H1 (cell line): ENCODE measurements at regions not wholly inside any gene's neighbourhood (a gene's known extent, or its start where the extent isn't known, plus 50 kb on each side); places are given as distances from the start of the nearest gene placed in this dataset.

Experiments
- CTCF ChIA-PET: fragments of 300-600 bp; sonication (Branson Sonifier 250); formaldehyde crosslinking; loops from one replicate; lab custom pipeline; 2021; ENCODE audit not compliant: partially characterized antibody; lab: Charles Lee
- POLR2A ChIA-PET: fragments of 300-600 bp; sonication (Branson Sonifier 250); formaldehyde crosslinking; loops from one replicate; lab custom pipeline; 2021; ENCODE audit warnings: inconsistent platforms; ENCODE audit not compliant: partially characterized antibody; lab: Charles Lee
- DNase-seq, 2 experiments: peaks; one replicate each; pipeline versions ENCODE4 v3.0.0 to v3.0.0-alpha.2; 2010 to 2022; ENCODE audit warnings: low spot score in 2 of 2, low read depth in 1 of 2, mixed read lengths in 1 of 2
- FAIRE-seq: peaks from 2 replicates; lab custom pipeline; 2011; peaks lifted over from hg19 to GRCh38; lab: Jason Lieb, UNC
- H2AFZ ChIP-seq: 2 replicates; pipeline ENCODE4 v1.8.1; 2012; ENCODE audit warnings: low read length, inconsistent platforms
- H2AK5ac ChIP-seq: 2 replicates; pipeline ENCODE4 v1.6.1; 2013; ENCODE audit warnings: low read depth, low read length
- H2BK120ac ChIP-seq: replicated peaks from 2 replicates; pipeline ENCODE3; 2013; ENCODE audit warnings: low read depth, low read length, inconsistent platforms
- H2BK12ac ChIP-seq: 2 replicates; pipeline ENCODE4 v1.6.1; 2013; ENCODE audit warnings: low read depth, low read length
- H2BK15ac ChIP-seq: 2 replicates; pipeline ENCODE4 v1.6.1; 2013; ENCODE audit warnings: low read length
- H2BK20ac ChIP-seq: 2 replicates; pipeline ENCODE4 v1.6.1; 2013; ENCODE audit warnings: low read length
- H2BK5ac ChIP-seq: 2 replicates; pipeline ENCODE4 v1.6.1; 2013; ENCODE audit warnings: low read depth, low read length
- H3K14ac ChIP-seq: 2 replicates; pipeline ENCODE4 v1.6.1; 2013; ENCODE audit warnings: inconsistent platforms; ENCODE audit not compliant: insufficient read length
- H3K18ac ChIP-seq: 2 replicates; pipeline ENCODE4 v1.6.1; 2013; ENCODE audit warnings: low read length; ENCODE audit errors: extremely low read depth
- H3K23ac ChIP-seq: 2 replicates; pipeline ENCODE4 v1.6.1; 2013; ENCODE audit warnings: inconsistent platforms; ENCODE audit not compliant: insufficient read length
- H3K23me2 ChIP-seq: 2 replicates; pipeline ENCODE4 v1.6.1; 2013; ENCODE audit warnings: low read depth, low read length
- H3K27ac ChIP-seq: 2 replicates; pipeline ENCODE4 v1.6.1; 2011; ENCODE audit warnings: low read depth, low read length, inconsistent platforms
- H3K27me3 ChIP-seq, 4 experiments: replicated peaks in 1 of 4; 1 replicate in 1 of 4; 2 replicates in 3 of 4; pipeline versions ENCODE4 v1.6.1 to v1.8.1; 2011 to 2013; ENCODE audit warnings: low read length in 3 of 4, mild to moderate bottlenecking in 3 of 4, inconsistent platforms in 2 of 4, mixed read lengths in 2 of 4, moderate library complexity in 1 of 4; ENCODE audit not compliant: control insufficient read depth in 3 of 4, insufficient read depth in 3 of 4; ENCODE audit errors: extremely low read depth in 1 of 4
- H3K36me3 ChIP-seq, 4 experiments: 2 replicates each; pipeline versions ENCODE4 v1.6.1 to v1.8.1; 2011 to 2013; ENCODE audit warnings: mild to moderate bottlenecking in 4 of 4, low read length in 3 of 4, moderate library complexity in 2 of 4, control low read depth in 1 of 4, inconsistent platforms in 1 of 4; ENCODE audit not compliant: insufficient read depth in 4 of 4, control insufficient read depth in 2 of 4
- H3K4ac ChIP-seq: replicated peaks from 2 replicates; pipeline ENCODE3; 2013; ENCODE audit warnings: low read length, low read depth, mixed read lengths, inconsistent platforms; ENCODE audit not compliant: insufficient read length
- H3K4me1 ChIP-seq, 4 experiments: replicated peaks in 1 of 4; 1 replicate in 1 of 4; 2 replicates in 3 of 4; pipeline versions ENCODE4 v1.6.1 to v1.8.1; 2011 to 2013; ENCODE audit warnings: low read length in 3 of 4, inconsistent platforms in 2 of 4, mixed read lengths in 1 of 4; ENCODE audit not compliant: insufficient read depth in 4 of 4, control insufficient read depth in 3 of 4
- H3K4me2 ChIP-seq, 2 experiments: 2 replicates each; pipeline versions ENCODE4 v1.6.1 to v1.8.1; 2011 to 2013; ENCODE audit warnings: low read depth in 2 of 2, low read length in 2 of 2, control low read depth in 1 of 2, inconsistent platforms in 1 of 2, mild to moderate bottlenecking in 1 of 2; ENCODE audit not compliant: insufficient read depth in 1 of 2
- H3K4me3 ChIP-seq, 4 experiments: fragments of 200-600, 300-600 bp in 1 of 4; sonication (generic), shearing (Covaris generic), sonication (Bioruptor Twin) in 1 of 4; 2 replicates each; pipeline versions ENCODE4 v1.5.1 to v1.8.1; 2011 to 2016; ENCODE audit warnings: low read length in 4 of 4, low read depth in 3 of 4, control low read depth in 2 of 4, inconsistent platforms in 2 of 4, mild to moderate bottlenecking in 2 of 4, mixed read lengths in 1 of 4, moderate library complexity in 1 of 4; ENCODE audit not compliant: insufficient read depth in 2 of 4; ENCODE audit errors: extremely low read depth in 1 of 4
- H3K56ac ChIP-seq: replicated peaks from 2 replicates; pipeline ENCODE3; 2013; ENCODE audit warnings: low read depth, mild to moderate bottlenecking, mixed read lengths, low read length, inconsistent platforms; ENCODE audit not compliant: insufficient read length
- H3K79me1 ChIP-seq: 2 replicates; pipeline ENCODE4 v1.6.1; 2013; ENCODE audit warnings: low read depth, low read length, control low read depth
- H3K79me2 ChIP-seq, 2 experiments: 2 replicates each; pipeline versions ENCODE4 v1.6.1 to v1.8.1; 2012 to 2013; ENCODE audit warnings: low read length in 2 of 2, mild to moderate bottlenecking in 2 of 2, inconsistent platforms in 1 of 2; ENCODE audit not compliant: insufficient read depth in 2 of 2, control insufficient read depth in 1 of 2
- H3K9ac ChIP-seq, 4 experiments: replicated peaks in 1 of 4; 1 replicate in 1 of 4; 2 replicates in 3 of 4; pipeline versions ENCODE4 v1.6.1 to v1.8.1; 2011 to 2013; ENCODE audit warnings: low read depth in 3 of 4, low read length in 3 of 4, control low read depth in 2 of 4, mild to moderate bottlenecking in 2 of 4, moderate library complexity in 2 of 4, inconsistent platforms in 1 of 4; ENCODE audit errors: extremely low read depth in 1 of 4
- H3K9me3 ChIP-seq, 2 experiments: 2 replicates each; pipeline versions ENCODE4 v1.6.1 to v1.8.1; 2012 to 2013; ENCODE audit warnings: mild to moderate bottlenecking in 2 of 2, moderate library complexity in 2 of 2, control low read depth in 1 of 2, inconsistent platforms in 1 of 2, low read depth in 1 of 2, low read length in 1 of 2, mixed read lengths in 1 of 2; ENCODE audit not compliant: insufficient read depth in 2 of 2
- H4K20me1 ChIP-seq, 2 experiments: replicated peaks in 1 of 2; 2 replicates each; pipeline versions ENCODE3 to v1.8.1; 2011 to 2013; ENCODE audit warnings: inconsistent platforms in 2 of 2, low read length in 2 of 2, mild to moderate bottlenecking in 1 of 2; ENCODE audit not compliant: insufficient read depth in 2 of 2, control insufficient read depth in 1 of 2
- H4K5ac ChIP-seq: 2 replicates; pipeline ENCODE4 v1.6.1; 2013; ENCODE audit warnings: low read length, low read depth, mixed read lengths, inconsistent platforms; ENCODE audit not compliant: insufficient read length
- H4K8ac ChIP-seq: 2 replicates; pipeline ENCODE4 v1.8.0; 2013; ENCODE audit warnings: mild to moderate bottlenecking, moderate library complexity, low read length, inconsistent platforms; ENCODE audit not compliant: insufficient read depth; ENCODE audit errors: extremely low read depth
- H4K91ac ChIP-seq: replicated peaks from 2 replicates; pipeline ENCODE3; 2013; ENCODE audit warnings: low read length, mixed read lengths, inconsistent platforms; ENCODE audit not compliant: insufficient read length
- EZH2 ChIP-seq: fragments of 200-600 bp; sonication (generic); IDR thresholded peaks from 2 replicates; pipeline ENCODE4 v1.7.1; 2012; ENCODE audit warnings: low read depth, mild to moderate bottlenecking, moderate library complexity, low read length, inconsistent platforms; ENCODE audit not compliant: severe bottlenecking
- HDAC2 ChIP-seq, 2 experiments: fragments of 300-600 bp in 1 of 2; sonication (generic) in 1 of 2; IDR thresholded peaks; 2 replicates each; pipeline ENCODE4 v1.6.1; 2011 to 2012; ENCODE audit warnings: low read depth in 2 of 2, low read length in 2 of 2, mild to moderate bottlenecking in 2 of 2, moderate library complexity in 2 of 2, borderline replicate concordance in 1 of 2, inconsistent platforms in 1 of 2
- NRF1 ChIP-seq: IDR thresholded peaks from 2 replicates; pipeline ENCODE4 v1.6.1; 2011; ENCODE audit warnings: mild to moderate bottlenecking, low read depth, low read length, improper control_type of control experiment
- SP2 ChIP-seq: IDR thresholded peaks from 2 replicates; pipeline ENCODE4 v1.6.1; 2012; ENCODE audit warnings: mild to moderate bottlenecking, low read length, inconsistent platforms
- SUZ12 ChIP-seq: fragments of 200-600 bp; sonication (generic); IDR thresholded peaks from 2 replicates; pipeline ENCODE4 v1.6.1; 2012; ENCODE audit warnings: mild to moderate bottlenecking, inconsistent platforms, low read length, moderate library complexity, mixed read lengths
- WGBS, 2 experiments: shearing (Covaris generic) in 1 of 2; methylation state at CpG; one replicate each; pipeline versions ENCODE4 v1.1.6 to v1.1.7; 2013 to 2015; ENCODE audit warnings: low lambda C conversion rate in 2 of 2, mixed read lengths in 2 of 2, inconsistent platforms in 1 of 2, low coverage in 1 of 2, missing lambda C conversion rate in 1 of 2; ENCODE audit not compliant: insufficient replicate concordance in 2 of 2, insufficient coverage in 1 of 2, insufficient read length in 1 of 2; ENCODE audit errors: extremely low coverage in 1 of 2, missing lambda C conversion rate in 1 of 2; 5-methylcytosine and 5-hydroxymethylcytosine counted together
- TF ChIP-seq, protein P1 (sequence below), 3 experiments: IDR thresholded peaks; 1 replicate in 2 of 3; 2 replicates in 1 of 3; pipeline versions ENCODE4 v1.5.1 to v1.6.1; 2011; ENCODE audit warnings: low read length in 3 of 3, mild to moderate bottlenecking in 3 of 3, inconsistent platforms in 2 of 3, low read depth in 1 of 3, moderate library complexity in 1 of 3; ENCODE audit not compliant: insufficient read depth in 1 of 3; ENCODE audit errors: control extremely low read depth in 1 of 3

- Histone ChIP-seq H4K8ac (no peak overlapping the region), H2BK5ac (no peak overlapping the region), H2BK20ac (no peak overlapping the region), H2BK12ac (no peak overlapping the region), H2BK120ac (no peak overlapping the region), H3K4me2 (no peak overlapping the region), H3K14ac (no peak overlapping the region), H2AFZ (0 out of 2 replicates have a peak overlapping the region, but pooled peaks have one; percentile 7), H2BK15ac (no peak overlapping the region), H3K27me3 (no peaks in the 10 kb centered on the region), H3K18ac (no peak overlapping the region), H3K4me3 (no peak overlapping the region), H3K23ac (no peak overlapping the region), H3K79me2 (no peaks in the 10 kb centered on the region), H3K4me1 (peaks cover 0 to 5% (median 0%) of the 10 kb centered on the region in 4 experiments; a peak in 1 of 7 replicates), H4K20me1 (no peaks in the 10 kb centered on the region), H4K5ac (no peak overlapping the region), H2AK5ac (no peak overlapping the region), H3K27ac (no peak overlapping the region), H3K23me2 (no peaks in the 10 kb centered on the region), H3K9ac (no peak overlapping the region), H3K9me3 (no peaks in the 10 kb centered on the region), H3K4ac (no peak overlapping the region), H4K91ac (no peak overlapping the region), H3K79me1 (no peaks in the 10 kb centered on the region), H3K36me3 (no peaks in the 10 kb centered on the region), H3K56ac (no peak overlapping the region)
- DNase-seq (no peak), FAIRE-seq (no peak)
- CTCF ChIA-PET = interaction anchor here (0.8 kb wide), 1 partner anchor 23 kb away, joined by 3 read pairs; no protein-coding TSS in a partner anchor
- POLR2A ChIA-PET = no interaction called here
- 96% methylated on average over 4 of the region's 4 CpGs; no CpG with 5 or more reads in 1 of the 2 experiments for WGBS, 2 experiments
- no peak for TF ChIP-seq SP2
- TF ChIP-seq EZH2 = no peak
- no peak for TF ChIP-seq NRF1
- no peak for TF ChIP-seq SUZ12
- TF ChIP-seq HDAC2 (IDR thresholded peaks at IDR 0.05; ENCODE audit: borderline replicate concordance in 1 of 2, low read depth in 2 of 2, low read length in 2 of 2) = no peak
- TF ChIP-seq, protein P1, sequence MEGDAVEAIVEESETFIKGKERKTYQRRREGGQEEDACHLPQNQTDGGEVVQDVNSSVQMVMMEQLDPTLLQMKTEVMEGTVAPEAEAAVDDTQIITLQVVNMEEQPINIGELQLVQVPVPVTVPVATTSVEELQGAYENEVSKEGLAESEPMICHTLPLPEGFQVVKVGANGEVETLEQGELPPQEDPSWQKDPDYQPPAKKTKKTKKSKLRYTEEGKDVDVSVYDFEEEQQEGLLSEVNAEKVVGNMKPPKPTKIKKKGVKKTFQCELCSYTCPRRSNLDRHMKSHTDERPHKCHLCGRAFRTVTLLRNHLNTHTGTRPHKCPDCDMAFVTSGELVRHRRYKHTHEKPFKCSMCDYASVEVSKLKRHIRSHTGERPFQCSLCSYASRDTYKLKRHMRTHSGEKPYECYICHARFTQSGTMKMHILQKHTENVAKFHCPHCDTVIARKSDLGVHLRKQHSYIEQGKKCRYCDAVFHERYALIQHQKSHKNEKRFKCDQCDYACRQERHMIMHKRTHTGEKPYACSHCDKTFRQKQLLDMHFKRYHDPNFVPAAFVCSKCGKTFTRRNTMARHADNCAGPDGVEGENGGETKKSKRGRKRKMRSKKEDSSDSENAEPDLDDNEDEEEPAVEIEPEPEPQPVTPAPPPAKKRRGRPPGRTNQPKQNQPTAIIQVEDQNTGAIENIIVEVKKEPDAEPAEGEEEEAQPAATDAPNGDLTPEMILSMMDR (IDR thresholded peaks at IDR 0.05; ENCODE audit: control extremely low read depth in 1 of 3, insufficient read depth in 1 of 3, low read depth in 1 of 3, low read length in 3 of 3) = no peak
Measured at GRCh38 chr4:97238956-97239666, 904.2 kb downstream of the STPG2 start.
